ENCODE measurements at regions not wholly inside any gene's neighbourhood (a gene's known extent, or its start where the extent isn't known, plus 50 kb on each side); places are given as distances from the start of the nearest gene placed in this dataset.
A peak's percentile ranks its signal among the peaks of the same experiment; 100 is the strongest.

GRCh38 chr10:125482108-125482507 lies 200.9 kb downstream of the TEX36 start:
- DNase-seq (ENCODE audit: low read depth, low spot score) (no peak), FAIRE-seq (no peak)
- Histone ChIP-seq H3K79me2 (ENCODE audit: control insufficient read depth, insufficient read depth, low read length) (no peaks in the 10 kb centered on the region), H3K36me3 (ENCODE audit: control insufficient read depth in 2 of 2, extremely low read depth in 1 of 2, insufficient read depth in 2 of 2, low read length in 2 of 2) (no peaks in the 10 kb centered on the region), H3K4me1 (ENCODE audit: control insufficient read depth, extremely low read depth, insufficient read depth, low read length) (peaks cover 11% of the 10 kb centered on the region), H3K9me1 (ENCODE audit: control insufficient read depth, extremely low read depth, insufficient read depth, low read length) (no peaks in the 10 kb centered on the region), H3K9ac (ENCODE audit: control insufficient read depth, extremely low read depth, insufficient read depth, low read length) (no peak overlapping the region), H4K20me1 (ENCODE audit: control insufficient read depth, extremely low read depth, insufficient read depth, low read length) (no peaks in the 10 kb centered on the region), H3K27me3 (ENCODE audit: control insufficient read depth, extremely low read depth, insufficient read depth, low read length) (peaks cover 7% of the 10 kb centered on the region), H3K9me3 (ENCODE audit: control insufficient read depth, low read depth, low read length) (no peaks in the 10 kb centered on the region), H3K27ac (ENCODE audit: control insufficient read depth, insufficient read depth, low read length) (no peak overlapping the region), H2AFZ (ENCODE audit: control insufficient read depth, low read length) (no peak overlapping the region), H3K4me3 (ENCODE audit: control insufficient read depth in 2 of 3, extremely low read depth in 1 of 3, insufficient read depth in 2 of 3, low read depth in 1 of 3, low read length in 3 of 3) (no peak overlapping the region), H3K4me2 (ENCODE audit: control insufficient read depth, extremely low read depth, insufficient read depth, low read depth, low read length) (no peak overlapping the region)
- no peak for TF ChIP-seq CTCF (optimal IDR thresholded peaks at IDR 0.05 in 1 of 3, IDR thresholded peaks at IDR 0.05 in 1 of 3, conservative IDR thresholded peaks at IDR 0.05 in 1 of 3; ENCODE audit: extremely low read depth in 1 of 3, insufficient read depth in 2 of 3, low read length in 3 of 3)
- no peak for TF ChIP-seq EZH2 (IDR thresholded peaks at IDR 0.05; ENCODE audit: low read length)
- dilution Hi-C loops (cut with MboI; ENCODE audit: extremely low pct_ligation_motif_present, low sequenced_read_pairs), result no loop called here

- TF ChIP-seq EZH2 (IDR thresholded peaks at IDR 0.05; ENCODE audit: low read length) (no peak), CTCF (optimal IDR thresholded peaks at IDR 0.05 in 1 of 3, IDR thresholded peaks at IDR 0.05 in 1 of 3, conservative IDR thresholded peaks at IDR 0.05 in 1 of 3; ENCODE audit: extremely low read depth in 1 of 3, insufficient read depth in 2 of 3, low read length in 3 of 3) (no peak)
- no peaks in the 10 kb centered on the region for H3K9me1 ChIP-seq (ENCODE audit: control insufficient read depth, extremely low read depth, insufficient read depth, low read length)
Observed at GRCh38 chr10:125479059-125479458, 203.9 kb downstream of the TEX36 start.

More at GRCh38 chr10:125479059-125479458, 203.9 kb downstream of the TEX36 start:
- no peaks in the 10 kb centered on the region for H3K79me2 ChIP-seq (ENCODE audit: control insufficient read depth, insufficient read depth, low read length)
- no peaks in the 10 kb centered on the region for H3K36me3 ChIP-seq (ENCODE audit: control insufficient read depth in 2 of 2, extremely low read depth in 1 of 2, insufficient read depth in 2 of 2, low read length in 2 of 2)
- H3K4me3 ChIP-seq (ENCODE audit: control insufficient read depth in 2 of 3, extremely low read depth in 1 of 3, insufficient read depth in 2 of 3, low read depth in 1 of 3, low read length in 3 of 3), result no peak overlapping the region
- no peaks in the 10 kb centered on the region for H3K9me3 ChIP-seq (ENCODE audit: control insufficient read depth, low read depth, low read length)
- H3K27me3 ChIP-seq (ENCODE audit: control insufficient read depth, extremely low read depth, insufficient read depth, low read length), result peaks cover 12% of the 10 kb centered on the region
- H3K9ac ChIP-seq (ENCODE audit: control insufficient read depth, extremely low read depth, insufficient read depth, low read length), result no peak overlapping the region
- H3K4me1 ChIP-seq (ENCODE audit: control insufficient read depth, extremely low read depth, insufficient read depth, low read length), result peaks cover 11% of the 10 kb centered on the region
- no peak overlapping the region for H3K4me2 ChIP-seq (ENCODE audit: control insufficient read depth, extremely low read depth, insufficient read depth, low read depth, low read length)
- dilution Hi-C loops (cut with MboI; ENCODE audit: extremely low pct_ligation_motif_present, low sequenced_read_pairs), result no loop called here
- DNase-seq (ENCODE audit: low read depth, low spot score) (peak; percentile 48), FAIRE-seq (peak; percentile 98)
- H3K27ac ChIP-seq (ENCODE audit: control insufficient read depth, insufficient read depth, low read length), result peak overlapping the region; percentile 7
- no peak overlapping the region for H2AFZ ChIP-seq (ENCODE audit: control insufficient read depth, low read length)
- H4K20me1 ChIP-seq (ENCODE audit: control insufficient read depth, extremely low read depth, insufficient read depth, low read length), result no peaks in the 10 kb centered on the region

Data from keratinocyte (primary cell).